ENCODE measurements at regions not wholly inside any gene's neighbourhood (a gene's known extent, or its start where the extent isn't known, plus 50 kb on each side); places are given as distances from the start of the nearest gene placed in this dataset.

DNA sequence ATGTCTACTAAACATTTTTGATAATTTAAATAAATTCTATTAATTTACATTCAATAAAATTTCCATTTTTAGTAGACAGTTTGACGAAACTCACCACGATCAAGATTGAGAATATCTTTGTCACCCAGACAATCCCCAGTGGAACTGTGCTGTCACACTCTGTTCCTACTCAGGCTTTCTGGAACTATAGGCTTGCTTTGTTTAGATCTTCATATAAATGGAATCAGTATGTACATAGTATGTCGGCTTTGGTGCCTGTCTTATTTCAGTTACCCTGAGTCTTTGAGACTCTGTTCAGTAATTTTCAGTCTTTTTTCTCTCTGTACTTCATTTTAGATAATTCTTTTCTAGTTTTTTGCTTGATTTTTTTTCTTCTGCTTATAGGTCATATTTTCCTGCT lies 163.5 kb upstream of the EMCN start:
- H3K27me3 ChIP-seq, result no peaks in the 10 kb centered on the region
- peaks cover 3% of the 10 kb centered on the region in 2 experiments for H3K4me1 ChIP-seq (ENCODE audit: control insufficient read depth in 1 of 2, insufficient read depth in 1 of 2, low read depth in 1 of 2, low read length in 1 of 2)
- no peak overlapping the region for H3K27ac ChIP-seq
- H3K9me3 ChIP-seq, result no peaks in the 10 kb centered on the region
- H3K36me3 ChIP-seq, result no peaks in the 10 kb centered on the region
- TF ChIP-seq, protein P1, sequence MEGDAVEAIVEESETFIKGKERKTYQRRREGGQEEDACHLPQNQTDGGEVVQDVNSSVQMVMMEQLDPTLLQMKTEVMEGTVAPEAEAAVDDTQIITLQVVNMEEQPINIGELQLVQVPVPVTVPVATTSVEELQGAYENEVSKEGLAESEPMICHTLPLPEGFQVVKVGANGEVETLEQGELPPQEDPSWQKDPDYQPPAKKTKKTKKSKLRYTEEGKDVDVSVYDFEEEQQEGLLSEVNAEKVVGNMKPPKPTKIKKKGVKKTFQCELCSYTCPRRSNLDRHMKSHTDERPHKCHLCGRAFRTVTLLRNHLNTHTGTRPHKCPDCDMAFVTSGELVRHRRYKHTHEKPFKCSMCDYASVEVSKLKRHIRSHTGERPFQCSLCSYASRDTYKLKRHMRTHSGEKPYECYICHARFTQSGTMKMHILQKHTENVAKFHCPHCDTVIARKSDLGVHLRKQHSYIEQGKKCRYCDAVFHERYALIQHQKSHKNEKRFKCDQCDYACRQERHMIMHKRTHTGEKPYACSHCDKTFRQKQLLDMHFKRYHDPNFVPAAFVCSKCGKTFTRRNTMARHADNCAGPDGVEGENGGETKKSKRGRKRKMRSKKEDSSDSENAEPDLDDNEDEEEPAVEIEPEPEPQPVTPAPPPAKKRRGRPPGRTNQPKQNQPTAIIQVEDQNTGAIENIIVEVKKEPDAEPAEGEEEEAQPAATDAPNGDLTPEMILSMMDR (IDR thresholded peaks at IDR 0.05), result no peak
- H3K4me3 ChIP-seq (ENCODE audit: low read depth in 1 of 2, low read length in 1 of 2), result no peak overlapping the region

DNA sequence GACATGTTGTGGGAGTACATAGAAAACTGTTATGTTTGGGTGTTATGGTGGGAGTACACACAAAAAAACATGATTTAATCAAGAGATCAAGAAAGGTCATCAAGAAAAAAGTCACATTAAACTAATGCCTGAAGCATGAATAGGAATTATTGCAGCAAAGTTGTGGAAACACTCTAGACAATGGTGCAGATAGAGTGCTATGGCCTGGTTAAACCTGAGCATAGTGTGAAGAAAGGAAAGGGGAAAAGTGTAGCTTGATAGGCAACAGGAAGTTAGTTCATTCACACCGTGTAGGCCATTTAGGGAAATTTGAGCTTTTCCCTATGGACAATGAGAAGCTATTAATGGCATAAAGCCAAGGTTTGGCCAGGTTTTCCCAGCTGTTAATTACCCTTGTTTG lies 162.1 kb upstream of the EMCN start:
- H3K4me1 ChIP-seq (ENCODE audit: control insufficient read depth in 1 of 2, insufficient read depth in 1 of 2, low read depth in 1 of 2, low read length in 1 of 2), result peaks cover 3% of the 10 kb centered on the region in 2 experiments
- no peaks in the 10 kb centered on the region for H3K36me3 ChIP-seq
- TF ChIP-seq, protein P1 (IDR thresholded peaks at IDR 0.05), result no peak
- no peak overlapping the region for H3K27ac ChIP-seq
- H3K9me3 ChIP-seq, result no peaks in the 10 kb centered on the region
- H3K4me3 ChIP-seq (ENCODE audit: low read depth in 1 of 2, low read length in 1 of 2), result no peak overlapping the region
- no peaks in the 10 kb centered on the region for H3K27me3 ChIP-seq

DNA sequence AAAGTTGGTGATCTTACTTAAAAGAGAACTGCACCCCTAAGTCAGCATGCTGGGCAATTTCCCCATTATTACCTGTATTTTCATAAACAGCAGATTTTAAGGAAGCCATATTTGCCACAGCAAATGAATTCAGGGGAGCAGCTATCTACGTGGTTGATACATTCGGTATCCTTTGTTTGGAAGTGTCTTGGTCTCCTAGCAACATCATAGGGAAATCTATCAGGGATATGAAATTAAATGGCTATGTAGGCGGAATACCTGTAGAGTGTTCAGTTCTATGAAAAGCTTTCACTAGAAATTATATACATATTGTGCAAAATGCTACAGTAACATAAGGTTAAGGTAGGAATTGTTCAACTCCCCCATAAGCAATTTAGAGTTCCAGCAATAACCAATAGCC lies 157.2 kb upstream of the EMCN start:
- Histone ChIP-seq H3K4me3 (ENCODE audit: low read depth in 1 of 2, low read length in 1 of 2) (no peak overlapping the region), H3K27ac (no peak overlapping the region), H3K36me3 (no peaks in the 10 kb centered on the region), H3K27me3 (no peaks in the 10 kb centered on the region), H3K4me1 (ENCODE audit: control insufficient read depth in 1 of 2, insufficient read depth in 1 of 2, low read depth in 1 of 2, low read length in 1 of 2) (no peaks in the 10 kb centered on the region), H3K9me3 (no peaks in the 10 kb centered on the region)
- TF ChIP-seq, protein P1 (IDR thresholded peaks at IDR 0.05), result no peak

- peaks cover 2 to 18% of the 10 kb centered on the region in 2 experiments for H3K4me1 ChIP-seq (ENCODE audit: control insufficient read depth in 1 of 2, insufficient read depth in 1 of 2, low read depth in 1 of 2, low read length in 1 of 2)
- no peaks in the 10 kb centered on the region for H3K27me3 ChIP-seq
- no peak overlapping the region for H3K27ac ChIP-seq
- TF ChIP-seq, protein P1 (IDR thresholded peaks at IDR 0.05), result no peak
- H3K9me3 ChIP-seq, result no peaks in the 10 kb centered on the region
- H3K36me3 ChIP-seq, result no peaks in the 10 kb centered on the region
- no peak overlapping the region for H3K4me3 ChIP-seq (ENCODE audit: low read depth in 1 of 2, low read length in 1 of 2)
These were observed 139.4 kb upstream of the EMCN start for GRCh38 chr4:100657187-100657586.

- H3K4me3 ChIP-seq (ENCODE audit: low read depth in 1 of 2, low read length in 1 of 2), result peak overlapping the region in 1 of 2 experiments; percentile 22
- peaks cover 21 to 26% of the 10 kb centered on the region in 2 experiments for H3K4me1 ChIP-seq (ENCODE audit: control insufficient read depth in 1 of 2, insufficient read depth in 1 of 2, low read depth in 1 of 2, low read length in 1 of 2)
- H3K27me3 ChIP-seq, result no peaks in the 10 kb centered on the region
- TF ChIP-seq, protein P1 (IDR thresholded peaks at IDR 0.05), result no peak
- no peaks in the 10 kb centered on the region for H3K36me3 ChIP-seq
- H3K27ac ChIP-seq, result peak overlapping the region; percentile 79
- no peaks in the 10 kb centered on the region for H3K9me3 ChIP-seq
These were observed 133.8 kb upstream of the EMCN start for GRCh38 chr4:100651499-100652175.
